ENCODE measurements at regions not wholly inside any gene's neighbourhood (a gene's known extent, or its start where the extent isn't known, plus 50 kb on each side); places are given as distances from the start of the nearest gene placed in this dataset.

- DNase-seq (ENCODE audit: low spot score) = no peak
These were observed 546.4 kb downstream of the MMUT start for GRCh38 chr6:48916607-48917006.

- DNase-seq (ENCODE audit: low spot score) = no peak
These were observed 547.5 kb downstream of the MMUT start for GRCh38 chr6:48915591-48915990.

DNA sequence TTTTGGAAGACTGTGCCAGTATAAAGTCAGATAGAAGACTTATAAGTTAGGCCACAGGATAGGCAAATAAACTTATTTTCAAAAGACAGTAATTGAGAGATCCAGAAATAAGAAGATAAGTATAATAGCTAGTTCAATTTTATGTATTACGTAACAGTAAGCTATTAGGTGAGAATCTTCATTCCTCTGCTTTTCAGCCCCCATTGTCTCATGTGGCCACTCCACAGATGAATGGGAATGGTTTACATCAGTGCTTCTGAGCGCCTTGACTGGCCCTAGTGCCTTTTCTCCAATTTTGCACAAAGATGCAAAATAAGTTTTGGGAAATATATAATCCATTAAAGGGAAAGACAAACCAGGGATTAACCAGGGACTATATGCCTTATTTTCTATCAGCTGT is 550.5 kb downstream of the MMUT start:
- DNase-seq (ENCODE audit: low spot score) = no peak

DNA sequence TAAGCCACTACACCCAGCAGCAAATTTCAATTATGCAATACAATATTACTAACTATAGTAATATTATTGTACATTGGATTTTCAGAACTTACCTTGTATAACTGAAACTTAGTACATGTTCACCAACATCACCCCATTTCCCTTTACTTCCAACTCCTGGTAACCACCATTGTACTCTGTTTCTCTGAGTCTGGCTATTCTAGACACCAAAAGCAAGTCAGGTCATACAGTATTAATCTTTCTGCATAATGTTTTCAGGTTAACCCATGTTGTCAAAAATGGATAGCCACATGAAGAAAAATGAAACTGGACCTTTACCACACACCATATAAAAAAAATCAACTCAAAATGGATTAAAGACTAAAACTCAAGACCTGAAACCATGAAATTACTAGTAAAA is 558.2 kb downstream of the MMUT start:
- DNase-seq (ENCODE audit: low spot score) = no peak

- no peak for DNase-seq (ENCODE audit: low spot score)
These were observed 568.6 kb downstream of the MMUT start for GRCh38 chr6:48894469-48894868.

GRCh38 chr6:48893048-48893447 is 570.0 kb downstream of the MMUT start:
- no peak for DNase-seq (ENCODE audit: low spot score)

DNA sequence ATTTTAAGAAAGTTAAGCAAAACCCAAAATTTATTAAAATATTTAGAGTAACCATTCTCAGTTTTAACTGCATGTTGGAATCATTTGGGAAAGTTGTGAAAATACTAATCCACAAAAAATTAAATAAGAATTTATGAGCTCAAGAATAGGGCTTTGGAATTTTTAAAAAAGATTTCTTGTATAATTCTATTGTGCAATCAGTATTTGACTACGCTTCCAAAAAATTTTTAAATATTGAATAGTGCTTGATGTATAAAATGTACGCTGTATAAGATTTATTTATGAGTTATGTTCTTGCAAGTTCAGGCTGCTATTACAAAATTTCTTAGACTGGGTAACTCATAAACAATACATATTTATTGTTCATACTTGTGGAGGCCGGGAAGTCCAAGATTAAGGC is 571.7 kb downstream of the MMUT start:
- DNase-seq (ENCODE audit: low spot score) = no peak

GRCh38 chr6:48889429-48889828 is 573.6 kb downstream of the MMUT start:
- no peak for DNase-seq (ENCODE audit: low spot score)

GRCh38 chr6:48883116-48883515 is 579.9 kb downstream of the MMUT start:
- no peak for DNase-seq (ENCODE audit: low spot score)

DNA sequence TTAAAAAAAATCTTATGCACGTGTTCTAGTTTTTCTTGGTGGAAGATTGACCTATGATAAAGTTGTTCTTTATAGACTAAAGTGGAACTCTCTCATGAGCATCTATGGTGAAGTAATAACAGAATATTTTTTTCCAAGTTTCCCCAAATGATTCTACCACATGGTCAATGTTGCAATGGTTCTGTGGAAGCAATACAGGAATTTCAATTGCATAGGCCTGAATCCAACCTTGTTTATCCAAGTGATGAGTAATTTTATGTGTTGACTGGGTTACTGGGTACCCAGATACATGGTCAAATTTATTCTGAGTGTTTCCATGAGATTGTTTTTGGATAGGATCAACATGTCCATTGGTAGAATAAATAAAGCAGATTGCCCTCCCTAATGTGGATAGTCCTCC is 581.5 kb downstream of the MMUT start:
- no peak for DNase-seq (ENCODE audit: low spot score)

GRCh38 chr6:48869595-48869994 is 593.5 kb downstream of the MMUT start:
- DNase-seq (ENCODE audit: low spot score) = no peak

- no peak for DNase-seq (ENCODE audit: low spot score)
These were observed 596.4 kb downstream of the MMUT start for GRCh38 chr6:48866682-48867081.

DNA sequence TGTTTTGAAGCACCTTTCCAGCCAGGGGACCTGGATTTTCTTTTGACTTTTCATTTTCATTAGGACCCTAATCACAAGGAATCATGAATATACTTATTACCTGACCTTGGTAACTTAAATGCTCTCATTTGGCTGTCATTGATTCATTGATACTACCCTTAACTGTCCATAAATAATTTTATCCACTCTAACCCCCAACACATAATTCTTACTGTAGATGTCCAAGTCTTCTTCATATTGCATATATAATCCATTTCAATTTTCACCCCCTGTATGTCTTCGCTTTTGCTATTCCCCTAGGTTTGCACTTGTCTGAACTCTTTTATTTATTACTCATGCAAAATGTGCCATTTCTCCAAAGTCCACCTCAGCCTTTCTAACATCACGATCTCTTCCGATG is 602.9 kb downstream of the MMUT start:
- DNase-seq (ENCODE audit: low spot score) = no peak

GRCh38 chr6:48859562-48860123 is 603.4 kb downstream of the MMUT start:
- DNase-seq (ENCODE audit: low spot score) = no peak

GRCh38 chr6:48845219-48845618 is 617.8 kb downstream of the MMUT start:
- no peak for DNase-seq (ENCODE audit: low spot score)

DNA sequence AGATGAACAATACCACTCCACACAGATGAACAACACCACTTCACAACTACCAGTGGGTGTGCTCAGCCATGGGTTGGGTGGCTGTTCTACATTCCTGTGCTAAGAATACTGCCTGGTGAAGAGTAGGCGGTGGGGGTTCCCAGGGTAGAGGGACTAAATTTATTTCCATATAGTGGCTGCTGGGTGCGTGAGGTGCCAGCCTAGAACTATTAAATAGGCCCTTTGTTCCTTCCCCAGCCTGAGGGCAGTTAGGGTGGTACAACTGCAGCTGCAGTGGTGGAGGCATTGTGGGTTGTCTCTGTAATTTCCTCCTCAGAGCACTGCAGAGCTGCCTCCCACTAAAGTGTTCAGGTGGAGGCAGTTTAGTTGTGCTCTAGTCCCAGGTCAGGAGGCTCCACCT is 618.4 kb downstream of the MMUT start:
- DNase-seq (ENCODE audit: low spot score) = no peak

DNA sequence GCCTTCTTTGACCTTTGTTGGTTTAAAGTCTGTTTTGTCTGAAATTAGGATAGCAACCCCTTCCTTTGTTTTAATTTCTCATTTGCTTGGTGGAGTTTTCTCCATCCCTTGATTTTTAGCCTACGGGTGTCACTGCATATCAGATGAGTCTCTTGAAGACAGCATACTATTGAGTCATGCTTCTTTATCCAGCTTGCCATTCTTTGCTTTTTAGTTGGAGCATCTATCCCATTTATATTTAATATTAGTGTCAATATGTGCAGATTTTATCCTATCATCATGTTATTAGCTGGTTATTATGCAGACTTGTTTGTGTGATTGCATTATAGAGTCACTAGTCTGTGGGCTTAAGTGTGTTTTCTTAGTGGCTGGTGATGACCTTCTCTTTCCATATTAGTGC is 622.2 kb downstream of the MMUT start:
- DNase-seq (ENCODE audit: low spot score) = no peak

- no peak for DNase-seq (ENCODE audit: low spot score)
These were observed 623.8 kb downstream of the MMUT start for GRCh38 chr6:48839206-48839605.

- DNase-seq (ENCODE audit: low spot score) = no peak
These were observed 625.3 kb downstream of the MMUT start for GRCh38 chr6:48837744-48838143.

GRCh38 chr6:48835421-48835958 is 627.6 kb downstream of the MMUT start:
- DNase-seq (ENCODE audit: low spot score) = no peak

- DNase-seq (ENCODE audit: low spot score) = no peak
These were observed 628.3 kb downstream of the MMUT start for GRCh38 chr6:48834706-48835105.

DNA sequence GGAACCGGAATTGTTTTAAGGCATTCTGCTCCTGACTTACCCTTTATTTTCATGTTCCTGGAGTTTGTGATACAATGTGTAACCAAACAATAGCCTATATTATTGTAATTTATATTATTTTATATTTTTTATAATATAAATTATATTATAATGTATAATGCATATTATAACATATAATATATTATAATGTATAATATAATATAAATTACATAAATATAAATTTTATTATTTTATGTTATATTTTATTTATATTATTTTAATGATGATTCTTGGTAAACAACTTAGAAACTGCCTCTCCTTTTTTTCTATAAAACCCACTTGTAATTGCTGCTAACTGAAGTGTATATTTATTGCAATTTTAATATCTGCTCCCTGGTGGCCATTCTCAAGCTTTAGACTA is 629.1 kb downstream of the MMUT start:
- DNase-seq (ENCODE audit: low spot score) = no peak

DNA sequence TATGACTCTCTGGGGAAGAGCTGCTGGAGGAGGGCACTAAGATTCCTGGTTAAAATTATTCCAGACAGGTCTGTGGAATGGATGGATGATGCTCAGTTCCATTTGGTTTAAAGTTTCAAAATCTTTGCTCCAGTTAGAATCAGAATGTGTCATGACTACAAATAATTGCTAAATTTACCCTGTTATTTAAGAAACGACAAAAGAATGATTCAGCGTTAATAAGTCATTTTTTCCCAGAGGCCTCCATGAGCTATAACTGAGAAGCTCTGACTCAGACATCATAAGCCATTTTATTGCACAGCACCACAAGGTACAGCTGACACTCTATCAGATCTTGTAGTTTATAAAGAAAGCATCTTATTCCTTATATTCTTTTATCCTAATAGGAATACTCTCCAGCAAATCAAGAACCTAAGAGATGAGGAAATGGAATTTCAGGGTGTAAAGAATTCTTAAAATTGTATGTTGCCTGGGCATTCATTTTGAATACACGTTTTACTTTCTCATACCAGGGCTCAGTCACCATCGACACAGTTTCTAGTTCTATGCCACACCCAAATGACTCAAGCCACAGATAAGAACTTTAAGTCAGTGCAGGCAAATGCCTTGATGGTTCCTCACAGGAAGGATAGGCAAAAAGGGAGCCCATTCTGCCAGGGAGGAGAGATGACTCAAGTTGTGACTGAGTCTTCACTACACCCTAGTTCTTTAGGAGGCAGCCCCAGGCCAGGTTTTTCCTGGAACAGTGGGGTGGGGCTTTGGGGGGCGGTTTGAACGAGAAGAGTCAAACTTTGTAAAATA is 636.0 kb downstream of the MMUT start:
- DNase-seq (ENCODE audit: low spot score) = peak; percentile 88
